Colonic mucosa (tissue), 4 donors: ENCODE measurements at regions not wholly inside any gene's neighbourhood (a gene's known extent, or its start where the extent isn't known, plus 50 kb on each side); places are given as distances from the start of the nearest gene placed in this dataset.
"Not testable (repeated sequence)": the region's sequence is repeated elsewhere in the genome, so short reads cannot be mapped to it uniquely, and the experiment has no call there.

Source experiments
- DNase-seq: peaks from one replicate; pipeline ENCODE4 v3.0.0-alpha.2; 2020
- H3K27ac ChIP-seq: fragments of 200-600 bp; one replicate; pipeline ENCODE4 v1.8.0; 2021
- H3K27me3 ChIP-seq: fragments of 200-600 bp; one replicate; pipeline ENCODE4 v1.8.0; 2021
- H3K36me3 ChIP-seq: fragments of 200-600 bp; one replicate; pipeline ENCODE4 v1.8.0; 2021
- H3K4me1 ChIP-seq: fragments of 200-600 bp; one replicate; pipeline ENCODE4 v1.8.0; 2021; ENCODE audit warnings: mild to moderate bottlenecking
- H3K4me3 ChIP-seq: fragments of 200-600 bp; one replicate; pipeline ENCODE4 v1.8.0; 2021
- H3K9ac ChIP-seq, 2 donors: one replicate each; pipeline ENCODE4 v1.7.0; 2013; ENCODE audit warnings: control low read depth in 2 of 2, low read depth in 2 of 2, low read length in 2 of 2
- H3K9me3 ChIP-seq: fragments of 200-600 bp; one replicate; pipeline ENCODE4 v1.8.0; 2021
- intact Hi-C: fragments of 100-400 bp; cut with DNase I; formaldehyde crosslinking; loops from one replicate; pipeline ENCODE4 v1.14.1; 2022
- TF ChIP-seq, protein P1 (sequence below): fragments of 200-600 bp; IDR thresholded peaks from one replicate; pipeline ENCODE4 v1.8.0; 2022; ENCODE audit warnings: antibody characterized with exemption, mild to moderate bottlenecking
- donor health status: healthy.
- donor health status: DM: no; HTN: no; CAD: no.
- donor health status: DM: no; HTN: no; CAD: no.

DNA sequence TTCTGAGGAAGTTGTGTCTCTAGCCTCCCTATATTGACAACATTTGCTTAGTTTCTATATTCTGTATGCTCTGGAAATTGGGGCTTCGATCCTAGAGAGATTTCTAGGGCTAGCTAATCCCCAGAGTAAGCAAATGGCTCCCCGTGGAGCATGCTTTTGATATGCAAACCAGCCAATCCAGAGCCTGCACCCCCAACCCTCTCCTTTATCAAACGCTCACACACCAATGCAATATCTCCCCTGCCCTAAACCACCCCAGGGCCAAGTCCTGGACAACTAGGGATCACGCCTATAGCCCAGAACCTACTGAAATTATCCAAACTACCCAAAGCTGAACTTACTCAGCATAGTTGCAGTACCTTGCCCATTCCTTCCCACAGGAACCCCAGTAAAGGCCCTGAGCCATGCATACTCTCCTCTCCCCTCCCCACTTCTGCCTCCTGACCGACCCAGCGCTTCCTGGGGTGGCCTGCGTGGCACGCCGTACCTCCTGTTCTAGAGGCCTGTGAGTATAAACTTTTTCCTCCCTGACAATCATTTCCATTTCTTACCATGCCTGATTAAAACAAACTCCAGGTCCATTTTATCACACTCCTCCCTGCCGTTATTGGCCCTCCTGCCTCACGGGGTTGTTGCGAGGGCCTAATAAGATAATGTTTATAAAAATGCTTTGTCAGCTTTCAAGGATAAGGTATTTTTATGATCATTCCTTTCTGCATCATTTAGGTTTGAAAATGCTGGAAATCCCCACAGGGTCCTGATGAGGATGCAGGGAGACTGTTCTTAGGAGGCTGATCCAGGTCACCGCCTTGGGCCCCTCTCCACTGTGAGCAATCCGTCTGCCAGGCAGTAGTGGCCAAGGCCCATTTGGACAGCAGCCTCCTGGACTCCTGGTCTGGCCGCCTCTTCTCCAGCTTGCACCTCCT lies 102.7 kb downstream of the TENT5C start:
- no peak for DNase-seq
- Histone ChIP-seq H3K4me3 (no peak overlapping the region), H3K27ac (no peak overlapping the region), H3K27me3 (no peaks in the 10 kb centered on the region), H3K4me1 (no peaks in the 10 kb centered on the region), H3K9me3 (no peaks in the 10 kb centered on the region), H3K9ac (no peak overlapping the region), H3K36me3 (no peaks in the 10 kb centered on the region)
- intact Hi-C loops, result no loop called here
- TF ChIP-seq, protein P1, sequence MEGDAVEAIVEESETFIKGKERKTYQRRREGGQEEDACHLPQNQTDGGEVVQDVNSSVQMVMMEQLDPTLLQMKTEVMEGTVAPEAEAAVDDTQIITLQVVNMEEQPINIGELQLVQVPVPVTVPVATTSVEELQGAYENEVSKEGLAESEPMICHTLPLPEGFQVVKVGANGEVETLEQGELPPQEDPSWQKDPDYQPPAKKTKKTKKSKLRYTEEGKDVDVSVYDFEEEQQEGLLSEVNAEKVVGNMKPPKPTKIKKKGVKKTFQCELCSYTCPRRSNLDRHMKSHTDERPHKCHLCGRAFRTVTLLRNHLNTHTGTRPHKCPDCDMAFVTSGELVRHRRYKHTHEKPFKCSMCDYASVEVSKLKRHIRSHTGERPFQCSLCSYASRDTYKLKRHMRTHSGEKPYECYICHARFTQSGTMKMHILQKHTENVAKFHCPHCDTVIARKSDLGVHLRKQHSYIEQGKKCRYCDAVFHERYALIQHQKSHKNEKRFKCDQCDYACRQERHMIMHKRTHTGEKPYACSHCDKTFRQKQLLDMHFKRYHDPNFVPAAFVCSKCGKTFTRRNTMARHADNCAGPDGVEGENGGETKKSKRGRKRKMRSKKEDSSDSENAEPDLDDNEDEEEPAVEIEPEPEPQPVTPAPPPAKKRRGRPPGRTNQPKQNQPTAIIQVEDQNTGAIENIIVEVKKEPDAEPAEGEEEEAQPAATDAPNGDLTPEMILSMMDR, result no peak

DNA sequence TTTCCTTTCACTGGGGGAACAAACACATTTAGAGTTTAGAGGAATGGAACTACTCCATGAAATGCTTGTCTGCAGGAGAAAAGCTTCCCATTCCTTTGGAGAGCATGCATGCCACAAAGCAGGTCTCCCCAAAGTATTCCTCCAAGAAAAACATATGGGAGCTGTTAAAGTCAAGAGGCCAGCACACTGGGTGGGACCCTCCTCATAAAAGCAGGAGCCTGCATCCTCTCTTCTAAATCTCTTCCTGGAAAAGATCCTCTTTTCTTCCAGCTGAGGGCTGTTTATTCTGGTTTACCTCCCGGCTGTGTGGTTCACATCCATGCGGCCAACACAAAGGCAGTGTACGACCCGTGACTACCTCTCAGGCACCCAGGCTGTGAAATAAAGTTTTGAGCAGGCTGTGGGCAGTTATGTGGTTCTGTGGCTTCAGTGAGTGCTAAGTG lies 103.4 kb downstream of the TENT5C start:
- Histone ChIP-seq H3K27ac (no peak overlapping the region), H3K36me3 (no peaks in the 10 kb centered on the region), H3K9me3 (no peaks in the 10 kb centered on the region), H3K4me3 (no peak overlapping the region), H3K27me3 (no peaks in the 10 kb centered on the region), H3K4me1 (no peaks in the 10 kb centered on the region), H3K9ac (no peak overlapping the region)
- TF ChIP-seq, protein P1, result no peak
- intact Hi-C loops, result no loop called here
- no peak for DNase-seq

DNA sequence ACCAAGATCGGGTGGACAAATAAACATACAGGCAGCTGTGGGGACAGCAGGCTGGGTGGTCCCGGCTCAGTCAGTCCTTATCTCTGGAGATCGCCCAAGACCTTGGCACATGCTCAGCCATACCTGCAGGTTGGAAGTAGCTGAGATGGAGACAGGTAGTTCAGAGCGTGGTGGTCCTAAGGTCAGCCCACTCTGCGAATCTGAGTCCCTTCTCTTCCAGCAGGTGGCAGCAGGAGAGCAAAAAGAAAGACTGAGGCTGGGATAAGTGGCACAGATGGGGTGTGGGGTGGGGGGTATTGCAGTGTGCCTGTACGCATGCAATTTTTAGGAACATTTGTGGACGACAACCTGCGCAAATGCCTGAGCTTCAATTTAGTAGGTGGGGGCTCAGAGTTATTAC lies 104.9 kb downstream of the TENT5C start:
- Histone ChIP-seq H3K27me3 (no peaks in the 10 kb centered on the region), H3K9me3 (no peaks in the 10 kb centered on the region), H3K4me3 (no peak overlapping the region), H3K4me1 (no peaks in the 10 kb centered on the region), H3K36me3 (no peaks in the 10 kb centered on the region), H3K27ac (no peak overlapping the region), H3K9ac (no peak overlapping the region)
- DNase-seq, result no peak
- TF ChIP-seq, protein P1, result no peak
- intact Hi-C loops, result no loop called here

GRCh38 chr1:117712621-117713020 lies 106.8 kb downstream of the TENT5C start:
- Histone ChIP-seq H3K4me1 (no peaks in the 10 kb centered on the region), H3K4me3 (no peak overlapping the region), H3K9ac (no peak overlapping the region), H3K27ac (no peak overlapping the region), H3K27me3 (no peaks in the 10 kb centered on the region), H3K36me3 (no peaks in the 10 kb centered on the region), H3K9me3 (no peaks in the 10 kb centered on the region)
- intact Hi-C loops, result no loop called here
- TF ChIP-seq, protein P1, result no peak
- no peak for DNase-seq

DNA sequence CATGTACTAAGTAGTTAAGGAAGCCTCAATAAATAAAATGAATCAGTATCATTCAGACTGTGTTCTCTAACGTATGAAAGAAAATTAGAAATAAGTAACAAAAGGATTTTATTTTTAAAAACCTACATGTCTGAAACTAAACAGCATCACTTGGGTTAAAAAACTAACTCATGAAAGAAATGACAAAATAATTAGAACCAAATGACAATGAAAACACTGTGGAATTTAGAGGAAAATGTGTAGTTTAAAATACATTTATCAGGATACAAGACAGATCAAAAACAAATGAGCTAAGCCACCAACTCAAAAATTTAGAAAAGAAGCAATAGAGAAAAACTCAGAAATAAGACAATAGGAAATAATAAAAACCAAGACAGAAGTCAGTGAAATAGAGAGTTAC lies 108.7 kb downstream of the TENT5C start:
- DNase-seq, result no peak
- Histone ChIP-seq H3K4me1 (no peaks in the 10 kb centered on the region), H3K27ac (no peak overlapping the region), H3K36me3 (no peaks in the 10 kb centered on the region), H3K4me3 (no peak overlapping the region), H3K9me3 (no peaks in the 10 kb centered on the region), H3K9ac (no peak overlapping the region), H3K27me3 (no peaks in the 10 kb centered on the region)
- intact Hi-C loops, result no loop called here
- TF ChIP-seq, protein P1, result no peak

- H3K36me3 ChIP-seq, intact Hi-C loops, H3K4me3 ChIP-seq, H3K4me1 ChIP-seq, H3K9me3 ChIP-seq, H3K27ac ChIP-seq, H3K27me3 ChIP-seq, DNase-seq, H3K9ac ChIP-seq: not testable (repeated sequence)
Observed at GRCh38 chr1:117716030-117716429, 110.2 kb downstream of the TENT5C start.

- intact Hi-C loops, H3K4me1 ChIP-seq, H3K27ac ChIP-seq, H3K4me3 ChIP-seq, H3K9ac ChIP-seq, DNase-seq, H3K36me3 ChIP-seq, H3K9me3 ChIP-seq, H3K27me3 ChIP-seq: not testable (repeated sequence)
Observed at GRCh38 chr1:117717980-117718379, 112.1 kb downstream of the TENT5C start.

GRCh38 chr1:117718596-117718995 lies 112.7 kb downstream of the TENT5C start:
- H3K4me1 ChIP-seq, H3K27ac ChIP-seq, H3K9me3 ChIP-seq, H3K27me3 ChIP-seq, H3K36me3 ChIP-seq, H3K4me3 ChIP-seq, DNase-seq, intact Hi-C loops, H3K9ac ChIP-seq: not testable (repeated sequence)
